ENCODE measurements at regions not wholly inside any gene's neighbourhood (a gene's known extent, or its start where the extent isn't known, plus 50 kb on each side); places are given as distances from the start of the nearest gene placed in this dataset.

- Histone ChIP-seq H3K9me3 (ENCODE audit: severe bottlenecking) (no peaks in the 10 kb centered on the region), H3K4me3 (ENCODE audit: severe bottlenecking) (no peak overlapping the region), H3K27me3 (ENCODE audit: insufficient read depth, poor library complexity, severe bottlenecking) (peaks cover 6% of the 10 kb centered on the region), H3K36me3 (ENCODE audit: low read depth) (no peaks in the 10 kb centered on the region), H3K27ac (ENCODE audit: poor library complexity, severe bottlenecking) (no peak overlapping the region), H3K4me1 (ENCODE audit: insufficient read depth, poor library complexity, severe bottlenecking) (no peaks in the 10 kb centered on the region)
- ATAC-seq (ENCODE audit: low read depth) (no peak), DNase-seq (ENCODE audit: low spot score) (no peak)
- TF ChIP-seq CTCF (IDR thresholded peaks at IDR 0.05; ENCODE audit: poor library complexity, severe bottlenecking) = no peak
Observed at GRCh38 chr12:132432126-132432705, 57.7 kb upstream of the FBRSL1 start.

GRCh38 chr12:132430838-132431774 is 58.8 kb upstream of the FBRSL1 start:
- Histone ChIP-seq H3K36me3 (ENCODE audit: low read depth) (no peaks in the 10 kb centered on the region), H3K27ac (ENCODE audit: poor library complexity, severe bottlenecking) (no peak overlapping the region), H3K9me3 (ENCODE audit: severe bottlenecking) (no peaks in the 10 kb centered on the region), H3K4me3 (ENCODE audit: severe bottlenecking) (no peak overlapping the region), H3K4me1 (ENCODE audit: insufficient read depth, poor library complexity, severe bottlenecking) (no peaks in the 10 kb centered on the region), H3K27me3 (ENCODE audit: insufficient read depth, poor library complexity, severe bottlenecking) (peaks cover 6% of the 10 kb centered on the region)
- TF ChIP-seq CTCF (IDR thresholded peaks at IDR 0.05; ENCODE audit: poor library complexity, severe bottlenecking) = no peak
- DNase-seq (ENCODE audit: low spot score) (no peak), ATAC-seq (ENCODE audit: low read depth) (no peak)

GRCh38 chr12:132429946-132430643 is 59.9 kb upstream of the FBRSL1 start:
- H3K27me3 ChIP-seq (ENCODE audit: insufficient read depth, poor library complexity, severe bottlenecking) = peaks cover 6% of the 10 kb centered on the region
- no peaks in the 10 kb centered on the region for H3K36me3 ChIP-seq (ENCODE audit: low read depth)
- no peak for TF ChIP-seq CTCF (IDR thresholded peaks at IDR 0.05; ENCODE audit: poor library complexity, severe bottlenecking)
- ATAC-seq (ENCODE audit: low read depth) = peak; percentile 73
- H3K9me3 ChIP-seq (ENCODE audit: severe bottlenecking) = no peaks in the 10 kb centered on the region
- no peak overlapping the region for H3K4me3 ChIP-seq (ENCODE audit: severe bottlenecking)
- no peak for DNase-seq (ENCODE audit: low spot score)
- H3K4me1 ChIP-seq (ENCODE audit: insufficient read depth, poor library complexity, severe bottlenecking) = no peaks in the 10 kb centered on the region
- H3K27ac ChIP-seq (ENCODE audit: poor library complexity, severe bottlenecking) = no peak overlapping the region

- H3K4me3 ChIP-seq (ENCODE audit: severe bottlenecking) = no peak overlapping the region
- no peak for DNase-seq (ENCODE audit: low spot score)
Observed at GRCh38 chr12:132429602-132429945, 60.4 kb upstream of the FBRSL1 start.

More at GRCh38 chr12:132429602-132429945, 60.4 kb upstream of the FBRSL1 start:
- no peak for ATAC-seq (ENCODE audit: low read depth)
- Histone ChIP-seq H3K4me1 (ENCODE audit: insufficient read depth, poor library complexity, severe bottlenecking) (no peaks in the 10 kb centered on the region), H3K9me3 (ENCODE audit: severe bottlenecking) (no peaks in the 10 kb centered on the region), H3K27ac (ENCODE audit: poor library complexity, severe bottlenecking) (no peak overlapping the region), H3K27me3 (ENCODE audit: insufficient read depth, poor library complexity, severe bottlenecking) (peaks cover 6% of the 10 kb centered on the region), H3K36me3 (ENCODE audit: low read depth) (no peaks in the 10 kb centered on the region)
- no peak for TF ChIP-seq CTCF (IDR thresholded peaks at IDR 0.05; ENCODE audit: poor library complexity, severe bottlenecking)

All from RWPE2 (cell line).